Loucy (cell line): ENCODE measurements at regions not wholly inside any gene's neighbourhood (a gene's known extent, or its start where the extent isn't known, plus 50 kb on each side); places are given as distances from the start of the nearest gene placed in this dataset.

Source experiments
- EZH2phosphoT487 ChIP-seq: fragments of 200-600 bp; IDR thresholded peaks from 2 replicates; pipeline ENCODE4 v1.6.1; 2018; ENCODE audit warnings: antibody characterized with exemption, mild to moderate bottlenecking, moderate library complexity, borderline replicate concordance
- TF ChIP-seq, protein P1 (sequence below): fragments of 200-600 bp; sonication (generic); conservative IDR thresholded peaks from 2 replicates; pipeline ENCODE4 v1.5.1; 2014; ENCODE audit warnings: mild to moderate bottlenecking, antibody characterized with exemption, low read length

- TF ChIP-seq, protein P1, sequence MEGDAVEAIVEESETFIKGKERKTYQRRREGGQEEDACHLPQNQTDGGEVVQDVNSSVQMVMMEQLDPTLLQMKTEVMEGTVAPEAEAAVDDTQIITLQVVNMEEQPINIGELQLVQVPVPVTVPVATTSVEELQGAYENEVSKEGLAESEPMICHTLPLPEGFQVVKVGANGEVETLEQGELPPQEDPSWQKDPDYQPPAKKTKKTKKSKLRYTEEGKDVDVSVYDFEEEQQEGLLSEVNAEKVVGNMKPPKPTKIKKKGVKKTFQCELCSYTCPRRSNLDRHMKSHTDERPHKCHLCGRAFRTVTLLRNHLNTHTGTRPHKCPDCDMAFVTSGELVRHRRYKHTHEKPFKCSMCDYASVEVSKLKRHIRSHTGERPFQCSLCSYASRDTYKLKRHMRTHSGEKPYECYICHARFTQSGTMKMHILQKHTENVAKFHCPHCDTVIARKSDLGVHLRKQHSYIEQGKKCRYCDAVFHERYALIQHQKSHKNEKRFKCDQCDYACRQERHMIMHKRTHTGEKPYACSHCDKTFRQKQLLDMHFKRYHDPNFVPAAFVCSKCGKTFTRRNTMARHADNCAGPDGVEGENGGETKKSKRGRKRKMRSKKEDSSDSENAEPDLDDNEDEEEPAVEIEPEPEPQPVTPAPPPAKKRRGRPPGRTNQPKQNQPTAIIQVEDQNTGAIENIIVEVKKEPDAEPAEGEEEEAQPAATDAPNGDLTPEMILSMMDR: no peak
- no peak for TF ChIP-seq EZH2phosphoT487
These were observed 287.5 kb upstream of the ROBO1 start for GRCh38 chr3:80055306-80055705.
